HAP-1 (cell line): ENCODE measurements at regions not wholly inside any gene's neighbourhood (a gene's known extent, or its start where the extent isn't known, plus 50 kb on each side); places are given as distances from the start of the nearest gene placed in this dataset.

ENCODE experiments used
- DNase-seq, 2 experiments: peaks; one replicate each; pipeline ENCODE4 v3.0.0-alpha.2; 2016 to 2020; ENCODE audit warnings: low spot score in 2 of 2
- H3K27me3 ChIP-seq: fragments of 250-450 bp; sonication (Bioruptor Pico); 2 replicates; pipeline ENCODE4 v1.5.1; 2020; ENCODE audit warnings: low read depth, mild to moderate bottlenecking, moderate library complexity
- H3K36me3 ChIP-seq: fragments of 250-450 bp; sonication (Bioruptor Pico); replicated peaks from 2 replicates; pipeline ENCODE4 v1.5.1; 2020; ENCODE audit warnings: mild to moderate bottlenecking
- H3K4me1 ChIP-seq: fragments of 250-450 bp; sonication (Bioruptor Pico); 2 replicates; pipeline ENCODE4 v1.5.1; 2020; ENCODE audit warnings: mild to moderate bottlenecking
- H3K4me3 ChIP-seq: fragments of 250-450 bp; sonication (Bioruptor Pico); 2 replicates; pipeline ENCODE4 v1.5.1; 2020; ENCODE audit warnings: mild to moderate bottlenecking, moderate library complexity
- H3K9me3 ChIP-seq: fragments of 250-450 bp; sonication (Bioruptor Pico); 2 replicates; pipeline ENCODE4 v1.5.1; 2020; ENCODE audit warnings: mild to moderate bottlenecking, moderate library complexity
- in situ Hi-C: fragments of 300-500 bp; cut with MboI; formaldehyde crosslinking; loops from 3 replicates; pipeline ENCODE4 v1.14.3; 2020; ENCODE audit warnings: low sequenced_read_pairs, inconsistent platforms, mixed read lengths

DNA sequence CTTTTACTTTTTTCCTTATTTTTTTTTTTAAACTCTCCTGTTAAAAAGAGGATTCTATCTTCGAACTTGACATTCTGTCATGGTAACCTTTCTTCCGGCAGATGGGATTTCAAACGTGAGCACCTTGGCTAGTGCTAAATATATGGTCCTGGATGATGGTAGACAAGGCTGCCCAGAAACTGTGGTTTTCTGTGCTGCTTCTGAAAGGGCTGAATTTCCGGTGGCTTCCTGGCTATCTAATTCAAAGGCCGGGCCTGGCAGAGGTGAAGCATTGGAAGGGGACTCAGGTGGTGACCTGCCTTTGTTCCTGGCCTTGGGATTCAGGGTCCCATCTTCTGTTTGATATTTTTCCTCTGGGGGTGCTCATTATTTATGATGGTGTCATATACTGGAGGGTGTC lies 118.6 kb upstream of the MYL2 start:
- DNase-seq, result no peak
- H3K4me3 ChIP-seq, result no peak overlapping the region
- no peaks in the 10 kb centered on the region for H3K27me3 ChIP-seq
- in situ Hi-C loops, result no loop called here
- H3K4me1 ChIP-seq, result peaks cover 4% of the 10 kb centered on the region; the same call in 1 of the 2 replicates
- H3K36me3 ChIP-seq, result no peaks in the 10 kb centered on the region
- no peaks in the 10 kb centered on the region for H3K9me3 ChIP-seq

GRCh38 chr12:111038077-111038476 lies 117.7 kb upstream of the MYL2 start:
- no peaks in the 10 kb centered on the region for H3K36me3 ChIP-seq
- no peak overlapping the region for H3K4me3 ChIP-seq
- DNase-seq, result no peak
- H3K27me3 ChIP-seq, result no peaks in the 10 kb centered on the region
- H3K9me3 ChIP-seq, result no peaks in the 10 kb centered on the region
- in situ Hi-C loops, result no loop called here
- peaks cover 4% of the 10 kb centered on the region; the same call in 1 of the 2 replicates for H3K4me1 ChIP-seq

DNA sequence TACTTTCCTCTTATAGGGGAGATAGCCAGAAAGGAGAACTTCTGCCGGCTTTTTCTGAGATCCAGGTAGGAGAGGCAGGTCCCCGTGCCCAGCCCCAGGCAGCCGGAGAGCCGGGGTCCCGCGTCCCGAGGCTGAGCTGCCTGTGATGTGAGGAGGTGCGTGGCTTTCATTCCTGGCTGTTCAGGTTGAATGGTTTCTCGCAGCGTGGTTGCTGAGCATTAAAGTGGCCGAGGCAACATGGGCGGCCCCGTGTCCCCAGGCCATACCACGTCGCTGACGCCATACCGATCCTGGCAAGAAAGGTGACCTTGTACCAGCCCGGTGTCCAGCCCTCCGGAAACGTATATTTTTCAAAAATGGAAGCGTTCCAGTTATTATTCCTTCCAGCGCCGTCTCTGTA lies 116.7 kb upstream of the MYL2 start:
- no peak for DNase-seq
- Histone ChIP-seq H3K9me3 (no peaks in the 10 kb centered on the region), H3K4me1 (peaks cover 4% of the 10 kb centered on the region; the same call in 1 of the 2 replicates), H3K36me3 (no peaks in the 10 kb centered on the region), H3K27me3 (no peaks in the 10 kb centered on the region), H3K4me3 (no peak overlapping the region)
- in situ Hi-C loops, result no loop called here

DNA sequence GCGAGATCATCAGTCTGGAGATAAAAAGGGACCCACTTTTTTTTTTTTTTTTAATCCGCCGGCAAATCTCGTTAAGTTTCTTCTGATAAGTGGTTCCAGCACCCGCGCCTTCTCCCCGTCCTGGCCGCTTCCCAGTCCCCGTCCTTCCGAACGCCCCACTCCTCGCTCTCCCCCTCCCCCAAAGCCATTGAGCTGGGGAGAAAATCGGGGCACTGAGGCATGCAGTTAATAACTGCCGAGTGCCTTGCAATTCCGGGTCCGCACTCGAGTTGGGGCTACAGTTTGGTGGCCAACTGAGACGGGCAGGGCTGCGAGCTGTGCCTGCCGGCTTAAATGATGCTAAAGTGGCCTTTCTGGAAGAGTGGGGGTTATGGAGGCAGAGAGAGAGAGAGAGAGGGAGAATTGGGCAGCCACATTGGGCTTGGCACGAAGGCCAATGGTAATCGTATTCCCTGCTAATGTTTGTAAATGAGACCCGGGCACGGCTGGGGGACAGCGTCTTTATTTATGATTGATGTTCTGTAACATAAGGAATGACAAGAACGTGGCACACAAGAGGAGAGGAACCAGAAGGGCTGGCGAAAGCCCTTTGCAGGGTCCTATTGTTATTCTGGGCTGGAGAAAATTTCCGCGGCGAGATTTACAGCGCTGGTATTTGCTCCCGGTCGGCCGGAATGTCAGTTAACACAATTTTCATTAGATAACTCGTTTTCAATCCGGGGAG lies 115.4 kb upstream of the MYL2 start:
- Histone ChIP-seq H3K4me3 (peak overlapping the region; percentile 45), H3K36me3 (no peaks in the 10 kb centered on the region), H3K27me3 (no peaks in the 10 kb centered on the region), H3K4me1 (peaks cover 7% of the 10 kb centered on the region), H3K9me3 (no peaks in the 10 kb centered on the region)
- in situ Hi-C loops, result no loop called here
- peak; percentile 51 to 60 for DNase-seq

- Histone ChIP-seq H3K4me1 (peaks cover 15% of the 10 kb centered on the region), H3K9me3 (no peaks in the 10 kb centered on the region), H3K27me3 (no peaks in the 10 kb centered on the region), H3K4me3 (peak overlapping the region; percentile 45), H3K36me3 (no peaks in the 10 kb centered on the region)
- peak in 1 of 2 experiments; percentile 60 for DNase-seq
- in situ Hi-C loops, result no loop called here
Observed at GRCh38 chr12:111034886-111035577, 114.7 kb upstream of the MYL2 start.

DNA sequence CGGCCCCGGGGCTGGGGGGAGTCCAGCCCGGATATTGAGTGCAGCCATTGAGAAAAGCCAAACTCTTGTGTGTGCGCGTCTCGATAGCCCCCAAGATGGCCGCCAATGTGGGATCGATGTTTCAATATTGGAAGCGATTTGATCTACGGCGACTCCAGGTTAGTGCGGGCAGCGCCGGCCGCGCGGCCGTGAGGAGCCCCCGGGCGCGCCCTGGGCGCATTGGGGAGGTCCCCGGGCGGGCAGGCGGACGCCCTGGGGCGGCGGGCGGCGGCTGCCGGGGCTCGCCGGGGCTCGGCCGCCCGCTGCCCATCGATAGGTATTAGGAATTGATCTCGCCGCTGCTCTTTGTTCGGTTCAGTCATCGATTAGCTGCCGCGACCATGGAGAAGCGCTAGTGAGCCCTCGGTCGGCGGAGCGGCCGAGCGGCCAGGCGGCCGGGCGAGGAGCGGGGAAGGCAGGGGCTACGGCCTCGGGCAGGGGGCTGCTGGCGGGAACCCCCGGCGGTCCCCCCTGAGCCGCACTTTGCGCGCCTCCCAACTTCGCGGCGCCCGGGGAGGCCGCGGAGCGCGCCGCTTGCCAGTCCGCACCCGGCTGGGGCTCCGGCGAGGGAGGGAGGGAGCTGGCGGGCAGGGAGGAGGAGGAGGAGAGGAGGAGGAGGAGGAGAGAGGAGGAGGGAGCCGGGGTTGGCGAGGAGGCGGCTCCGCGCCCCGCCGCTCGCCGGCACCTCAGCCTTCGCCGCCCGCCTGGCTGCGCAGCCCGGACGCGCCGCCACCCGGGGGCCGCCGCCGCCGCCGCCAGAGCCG lies 113.9 kb upstream of the MYL2 start, which contains the start of gene CUX2:
TSS of gene CUX2 (plus strand) at position 83 of the 803 bp plus-strand sequence.
- peak; percentile 51 to 71 for DNase-seq
- H3K9me3 ChIP-seq, result no peaks in the 10 kb centered on the region
- no peaks in the 10 kb centered on the region for H3K36me3 ChIP-seq
- H3K4me1 ChIP-seq, result peaks cover 15% of the 10 kb centered on the region
- no peaks in the 10 kb centered on the region for H3K27me3 ChIP-seq
- in situ Hi-C loops, result no loop called here
- H3K4me3 ChIP-seq, result peak within 1 kb of the TSS; percentile 45

GRCh38 chr12:111033281-111034082 lies 113.1 kb upstream of the MYL2 start:
- Histone ChIP-seq H3K4me3 (peak overlapping the region; percentile 45), H3K4me1 (peaks cover 15% of the 10 kb centered on the region), H3K36me3 (no peaks in the 10 kb centered on the region), H3K27me3 (no peaks in the 10 kb centered on the region), H3K9me3 (no peaks in the 10 kb centered on the region)
- in situ Hi-C loops, result no loop called here
- peak in 1 of 2 experiments; percentile 74 for DNase-seq

DNA sequence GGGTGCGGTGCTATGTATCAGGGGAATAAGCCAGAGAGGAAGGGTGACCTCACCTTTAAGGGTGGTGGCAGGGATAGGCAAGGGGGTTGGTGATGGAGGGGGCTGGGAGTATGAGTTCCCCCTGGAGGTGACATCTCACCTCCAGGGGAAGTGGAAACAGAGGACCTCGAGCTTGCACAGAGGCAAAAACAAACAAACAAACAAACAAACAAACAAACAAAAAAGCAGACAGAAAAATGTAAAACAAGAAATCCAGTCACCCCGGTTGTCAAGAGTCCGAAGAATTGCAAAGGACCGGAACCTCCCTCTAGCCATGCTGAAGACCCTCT lies 112.2 kb upstream of the MYL2 start:
- Histone ChIP-seq H3K9me3 (no peaks in the 10 kb centered on the region), H3K4me1 (peaks cover 15% of the 10 kb centered on the region), H3K36me3 (no peaks in the 10 kb centered on the region), H3K27me3 (no peaks in the 10 kb centered on the region), H3K4me3 (no peak overlapping the region)
- no peak for DNase-seq
- in situ Hi-C loops, result no loop called here

DNA sequence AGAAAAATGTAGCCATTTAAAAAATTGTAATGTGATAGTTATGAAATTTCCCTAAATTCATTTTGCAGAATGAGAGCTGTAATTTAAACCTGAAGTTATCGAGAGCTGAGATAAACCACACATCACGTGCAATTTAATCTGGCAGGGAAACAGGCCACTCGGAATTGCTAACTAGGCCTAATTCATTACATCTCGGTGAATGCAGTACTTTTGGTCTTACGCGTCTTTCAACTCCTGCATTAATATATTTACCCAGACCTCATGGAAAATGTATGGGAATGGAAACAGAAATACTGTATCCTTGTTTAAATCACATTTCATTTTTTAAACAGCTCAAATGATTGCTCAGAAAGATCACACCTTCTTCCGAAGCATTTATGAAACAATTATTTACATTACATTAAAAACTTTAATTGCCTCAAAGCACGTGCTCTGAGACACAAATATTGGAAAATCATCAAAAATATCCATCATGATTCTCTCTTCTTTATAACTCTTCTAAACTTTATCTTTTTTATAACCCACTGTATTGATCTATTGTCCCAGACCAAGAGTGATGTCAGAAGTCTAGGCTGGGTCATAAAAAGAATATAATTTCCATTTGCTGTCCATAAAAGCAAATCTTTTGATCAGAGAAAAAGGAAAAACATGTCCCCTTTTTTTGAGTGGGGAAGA lies 111.7 kb upstream of the MYL2 start:
- in situ Hi-C loops, result no loop called here
- Histone ChIP-seq H3K9me3 (no peaks in the 10 kb centered on the region), H3K4me1 (peaks cover 15% of the 10 kb centered on the region), H3K4me3 (no peak overlapping the region), H3K36me3 (no peaks in the 10 kb centered on the region), H3K27me3 (no peaks in the 10 kb centered on the region)
- DNase-seq, result no peak

DNA sequence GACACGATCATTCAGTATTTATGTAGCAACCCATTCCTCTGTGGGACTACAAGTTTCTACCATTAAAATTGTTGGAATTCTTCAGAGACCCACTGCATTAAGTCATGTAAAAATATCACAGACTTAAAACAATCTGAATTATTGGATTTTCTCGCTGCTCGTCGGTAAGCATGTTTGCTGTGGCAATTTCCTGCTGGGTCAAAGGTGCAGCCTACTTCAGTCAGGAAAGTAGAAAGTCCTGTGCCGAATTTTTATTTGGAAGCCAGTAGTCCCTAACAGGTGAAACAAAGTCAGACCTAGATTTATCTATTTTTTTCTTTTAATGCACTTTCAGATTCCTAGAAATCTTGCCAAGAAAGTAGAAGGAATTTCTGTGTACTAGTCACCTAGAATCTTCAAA lies 110.4 kb upstream of the MYL2 start:
- Histone ChIP-seq H3K9me3 (no peaks in the 10 kb centered on the region), H3K36me3 (no peaks in the 10 kb centered on the region), H3K27me3 (peaks cover 6% of the 10 kb centered on the region; the same call in 1 of the 2 replicates), H3K4me1 (peaks cover 11% of the 10 kb centered on the region), H3K4me3 (no peak overlapping the region)
- DNase-seq, result no peak
- in situ Hi-C loops, result no loop called here

GRCh38 chr12:111029732-111030131 lies 109.4 kb upstream of the MYL2 start:
- Histone ChIP-seq H3K36me3 (no peaks in the 10 kb centered on the region), H3K4me1 (peaks cover 11% of the 10 kb centered on the region), H3K27me3 (peaks cover 6% of the 10 kb centered on the region; the same call in 1 of the 2 replicates), H3K9me3 (no peaks in the 10 kb centered on the region), H3K4me3 (no peak overlapping the region)
- no peak for DNase-seq
- in situ Hi-C loops, result no loop called here

- no peaks in the 10 kb centered on the region for H3K9me3 ChIP-seq
- no peak for DNase-seq
- H3K4me1 ChIP-seq, result peaks cover 13% of the 10 kb centered on the region
- H3K27me3 ChIP-seq, result peaks cover 9% of the 10 kb centered on the region; the same call in 1 of the 2 replicates
- H3K4me3 ChIP-seq, result no peak overlapping the region
- no peaks in the 10 kb centered on the region for H3K36me3 ChIP-seq
- in situ Hi-C loops, result no loop called here
Observed at GRCh38 chr12:111029305-111029704, 108.9 kb upstream of the MYL2 start.

DNA sequence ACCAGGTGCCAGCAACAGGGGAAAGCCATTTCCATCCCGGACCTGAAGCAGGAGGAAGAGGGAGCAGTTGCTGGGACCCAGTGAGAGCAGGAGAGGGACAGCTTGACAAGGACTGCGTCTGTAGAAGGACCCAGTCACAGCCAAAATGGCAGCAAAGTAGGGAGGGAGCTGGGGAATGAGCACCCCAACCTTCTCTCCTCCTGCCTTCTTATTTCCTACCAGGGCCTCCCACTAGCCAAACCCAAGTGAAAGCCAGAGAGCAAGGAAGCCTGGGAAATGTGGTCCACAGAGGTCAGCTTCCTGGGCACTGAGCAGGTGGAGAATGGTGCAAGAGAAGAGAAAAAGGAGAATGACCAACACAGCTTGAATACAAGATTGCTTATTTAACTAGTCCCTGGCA lies 108.5 kb upstream of the MYL2 start:
- Histone ChIP-seq H3K36me3 (no peaks in the 10 kb centered on the region), H3K4me1 (peaks cover 14% of the 10 kb centered on the region), H3K27me3 (peaks cover 9% of the 10 kb centered on the region; the same call in 1 of the 2 replicates), H3K9me3 (no peaks in the 10 kb centered on the region), H3K4me3 (no peak overlapping the region)
- in situ Hi-C loops, result no loop called here
- no peak for DNase-seq
